HCT116 (cell line): ENCODE measurements at regions not wholly inside any gene's neighbourhood (a gene's known extent, or its start where the extent isn't known, plus 50 kb on each side); places are given as distances from the start of the nearest gene placed in this dataset.

Experiments
- ATAC-seq: fragments of 200-7000 bp; cut with Tn5 transposase; 2 replicates; pipeline ENCODE4 v1.9.1; 2020; ENCODE audit warnings: mild to moderate bottlenecking, moderate library complexity
- BruUV-seq: library from RNA; stranded (reverse); fragments of 400-500 nt; replicated peaks from 2 replicates; lab custom pipeline; 2021; lab: Mats Ljungman, UMichigan
- CTCF ChIA-PET: fragments of 300-600 bp; sonication (Branson Sonifier 250); formaldehyde crosslinking; loops from one replicate; lab custom pipeline; 2021; ENCODE audit warnings: antibody characterized with exemption; lab: Charles Lee
- POLR2A ChIA-PET: fragments of 300-600, 350-600 bp; sonication (Branson Sonifier 250); formaldehyde crosslinking; loops from one replicate; lab custom pipeline; 2021; ENCODE audit warnings: antibody characterized with exemption; lab: Charles Lee
- RAD21 ChIA-PET, 2 experiments: fragments of 300-600 bp; sonication (Branson Sonifier 250); formaldehyde crosslinking; loops; one replicate each; lab custom pipeline; 2023; ENCODE audit warnings: low total read pairs in 2 of 2; ENCODE audit not compliant: uncharacterized antibody in 2 of 2, unreplicated experiment in 2 of 2, low non-redundant PET in 1 of 2; lab: Charles Lee
- DNase-seq: peaks from one replicate; pipeline ENCODE4 v3.0.0-alpha.2; 2010; ENCODE audit warnings: low read depth, low spot score
- H2AFZ ChIP-seq: fragments of 200-600 bp; shearing (Covaris generic), sonication (generic); 2 replicates; pipeline ENCODE4 v1.6.1; 2017; ENCODE audit warnings: low read depth, mixed run types, mixed read lengths, antibody characterized with exemption, low read length; ENCODE audit not compliant: poor library complexity, severe bottlenecking
- H3K27ac ChIP-seq: 2 replicates; pipeline ENCODE4 v1.5.1; 2012; ENCODE audit warnings: low read depth, low read length
- H3K27me3 ChIP-seq: fragments of 200-600 bp; sonication (generic); 2 replicates; pipeline ENCODE4 v1.6.1; 2016; ENCODE audit warnings: mixed run types, low read length, mixed read lengths; ENCODE audit not compliant: insufficient read depth
- H3K36me3 ChIP-seq, 2 experiments: fragments of 200-500 bp in 1 of 2; fragments of 200-600 bp in 1 of 2; sonication (Bioruptor generic) in 1 of 2; sonication (generic) in 1 of 2; 2 replicates each; pipeline versions ENCODE4 v1.5.1 to v1.6.1; 2014 to 2016; ENCODE audit warnings: low read length in 2 of 2, inconsistent platforms in 1 of 2, mixed read lengths in 1 of 2, mixed run types in 1 of 2; ENCODE audit not compliant: insufficient read depth in 2 of 2, control insufficient read depth in 1 of 2
- H3K4me1 ChIP-seq, 2 experiments: fragments of 200-600 bp in 1 of 2; sonication (generic) in 1 of 2; 2 replicates each; pipeline versions ENCODE4 v1.5.1 to v1.6.1; 2012 to 2017; ENCODE audit warnings: low read length in 2 of 2, inconsistent platforms in 1 of 2, mild to moderate bottlenecking in 1 of 2, mixed read lengths in 1 of 2, mixed run types in 1 of 2, moderate library complexity in 1 of 2; ENCODE audit not compliant: insufficient read depth in 2 of 2, control insufficient read depth in 1 of 2
- H3K4me2 ChIP-seq: fragments of 200-600 bp; sonication (generic); 2 replicates; pipeline ENCODE4 v1.6.1; 2017; ENCODE audit warnings: mixed run types, low read length, mixed read lengths
- H3K4me3 ChIP-seq, 2 experiments: fragments of 200-600 bp in 1 of 2; sonication (generic) in 1 of 2; replicated peaks in 1 of 2; 2 replicates each; pipeline ENCODE4 v1.5.1; 2011 to 2016; ENCODE audit warnings: low read length in 2 of 2, control low read depth in 1 of 2, low read depth in 1 of 2, mild to moderate bottlenecking in 1 of 2, mixed read lengths in 1 of 2, mixed run types in 1 of 2
- H3K79me2 ChIP-seq: fragments of 200-600 bp; sonication (generic); 2 replicates; pipeline ENCODE4 v1.6.1; 2017; ENCODE audit warnings: mild to moderate bottlenecking, mixed run types, low read length, moderate library complexity, mixed read lengths; ENCODE audit not compliant: insufficient read depth
- H3K9ac ChIP-seq: fragments of 200-600 bp; sonication (generic); 2 replicates; pipeline ENCODE4 v1.6.1; 2016; ENCODE audit warnings: low read length, mixed read lengths
- H3K9me2 ChIP-seq: fragments of 200-600 bp; sonication (generic), shearing (Covaris generic); 2 replicates; pipeline ENCODE4 v1.6.1; 2017; ENCODE audit warnings: mixed run types, mild to moderate bottlenecking, moderate library complexity; ENCODE audit not compliant: insufficient read depth
- H3K9me3 ChIP-seq, 2 experiments: fragments of 200-500 bp in 1 of 2; fragments of 200-600 bp in 1 of 2; sonication (Bioruptor generic) in 1 of 2; sonication (generic) in 1 of 2; 2 replicates each; pipeline ENCODE4 v1.6.1; 2014 to 2017; ENCODE audit warnings: low read length in 2 of 2, mixed read lengths in 2 of 2, inconsistent platforms in 1 of 2, low read depth in 1 of 2, mild to moderate bottlenecking in 1 of 2, mixed run types in 1 of 2, moderate library complexity in 1 of 2; ENCODE audit not compliant: control insufficient read depth in 1 of 2, insufficient read depth in 1 of 2
- H4K20me1 ChIP-seq: fragments of 200-600 bp; sonication (generic), shearing (Covaris generic); 2 replicates; pipeline ENCODE4 v1.6.1; 2017; ENCODE audit warnings: mixed run types, mild to moderate bottlenecking, moderate library complexity; ENCODE audit not compliant: insufficient read depth
- EGR1 ChIP-seq: IDR thresholded peaks from 2 replicates; pipeline ENCODE4 v1.6.1; 2012; ENCODE audit warnings: low read depth
- EZH2 ChIP-seq: fragments of 200-600 bp; sonication (generic); IDR thresholded peaks from 2 replicates; pipeline ENCODE4 v1.6.1; 2017; ENCODE audit warnings: antibody characterized with exemption, mixed run types
- EZH2phosphoT487 ChIP-seq: fragments of 200-600 bp; IDR thresholded peaks from 2 replicates; pipeline ENCODE4 v1.6.1; 2018; ENCODE audit warnings: antibody characterized with exemption, borderline replicate concordance
- FOSL1 ChIP-seq: IDR thresholded peaks from 2 replicates; pipeline ENCODE4 v1.6.1; 2012; ENCODE audit warnings: low read depth
- POLR2A ChIP-seq: IDR thresholded peaks from 2 replicates; pipeline ENCODE4 v1.7.0; 2011; ENCODE audit warnings: borderline replicate concordance; ENCODE audit not compliant: insufficient read depth, insufficient read length; ENCODE audit errors: extremely low read depth
- POLR2AphosphoS5 ChIP-seq: IDR thresholded peaks from 2 replicates; pipeline ENCODE4 v1.6.1; 2011; ENCODE audit warnings: mild to moderate bottlenecking, low read depth, low read length, moderate library complexity
- RAD21 ChIP-seq: IDR thresholded peaks from 2 replicates; pipeline ENCODE4 v1.6.1; 2012; ENCODE audit warnings: low read depth, mild to moderate bottlenecking
- REST ChIP-seq: IDR thresholded peaks from 2 replicates; pipeline ENCODE4 v1.6.1; 2012; ENCODE audit warnings: low read depth
- SIN3A ChIP-seq: IDR thresholded peaks from 2 replicates; pipeline ENCODE4 v1.6.1; 2012; ENCODE audit warnings: low read depth
- SP1 ChIP-seq: IDR thresholded peaks from 2 replicates; pipeline ENCODE4 v1.6.1; 2012; ENCODE audit warnings: low read depth
- SRF ChIP-seq: IDR thresholded peaks from 2 replicates; pipeline ENCODE4 v1.6.1; 2012; ENCODE audit warnings: low read depth
- TCF7L2 ChIP-seq: IDR thresholded peaks from 2 replicates; pipeline ENCODE4 v1.7.0; 2011; ENCODE audit warnings: borderline replicate concordance, inconsistent platforms; ENCODE audit not compliant: insufficient read depth, insufficient read length; ENCODE audit errors: extremely low read depth
- YY1 ChIP-seq: IDR thresholded peaks from 2 replicates; pipeline ENCODE4 v1.6.1; 2011; ENCODE audit warnings: low read length, low read depth, moderate library complexity, mild to moderate bottlenecking; ENCODE audit not compliant: insufficient replicate concordance; ENCODE audit errors: extremely low read depth
- ZFX ChIP-seq: fragments of 450-650 bp; IDR thresholded peaks from 2 replicates; pipeline ENCODE4 v1.6.1; 2017
- ZNF274 ChIP-seq: fragments of 200-500 bp; sonication (Bioruptor generic); IDR thresholded peaks from 2 replicates; pipeline ENCODE4 v1.6.1; 2014; ENCODE audit warnings: mild to moderate bottlenecking, low read depth, low read length, inconsistent platforms
- intact Hi-C: fragments of 100-400 bp; cut with micrococcal nuclease; formaldehyde crosslinking; loops from 2 replicates; pipeline ENCODE4 v1.10.0; 2022
- TF ChIP-seq, protein P1 (sequence below): IDR thresholded peaks from 2 replicates; pipeline ENCODE4 v1.6.1; 2012

- Histone ChIP-seq H3K9me3 (no peaks in the 10 kb centered on the region; a peak in 1 of 4 replicates), H3K36me3 (no peaks in the 10 kb centered on the region), H3K9me2 (no peaks in the 10 kb centered on the region; the same call in 1 of the 2 replicates), H4K20me1 (no peaks in the 10 kb centered on the region; the same call in 1 of the 2 replicates), H2AFZ (no peak overlapping the region), H3K27ac (no peak overlapping the region), H3K27me3 (no peaks in the 10 kb centered on the region), H3K79me2 (no peaks in the 10 kb centered on the region), H3K4me1 (no peaks in the 10 kb centered on the region), H3K4me3 (no peak overlapping the region), H3K9ac (no peak overlapping the region), H3K4me2 (no peak overlapping the region)
- intact Hi-C loops: no loop called here
- no peak for DNase-seq
- ATAC-seq: no peak
- RAD21 ChIA-PET: no interaction called here
- TF ChIP-seq SIN3A (no peak), ZNF274 (no peak), ZFX (no peak), SP1 (no peak)
- POLR2A ChIA-PET: no interaction called here
- no TSS peak for BruUV-seq
- CTCF ChIA-PET: no interaction called here
Measured at GRCh38 chr1:221227460-221227859, 348.2 kb downstream of the HLX start.

DNA sequence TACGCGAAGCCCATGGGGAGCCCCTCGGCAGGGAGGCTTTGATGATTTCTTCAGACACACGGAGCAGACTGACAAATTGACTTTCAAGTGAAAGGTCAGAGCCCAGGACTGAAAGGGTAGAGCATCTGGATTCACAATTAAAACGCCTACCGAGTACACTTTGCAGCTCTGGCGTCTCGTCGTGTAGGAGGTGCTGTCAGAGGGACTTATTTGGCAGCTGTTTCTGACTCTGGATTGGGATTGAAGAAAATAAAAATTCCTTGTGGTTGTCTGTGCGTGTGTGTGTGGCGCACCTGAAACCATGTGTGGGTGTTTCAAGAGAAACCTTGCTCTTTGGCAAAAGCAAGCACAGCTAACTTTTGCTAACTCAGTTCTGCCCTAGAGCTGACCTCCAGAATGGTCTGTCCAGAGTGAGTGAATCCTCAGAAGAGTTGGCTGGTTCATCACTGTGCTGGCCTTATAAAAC, 348.7 kb downstream of the HLX start:
- DNase-seq: no peak
- Histone ChIP-seq H3K4me2 (no peak overlapping the region), H3K27me3 (no peaks in the 10 kb centered on the region), H3K27ac (no peak overlapping the region), H4K20me1 (no peaks in the 10 kb centered on the region; the same call in 1 of the 2 replicates), H3K9me2 (no peaks in the 10 kb centered on the region; the same call in 1 of the 2 replicates), H2AFZ (no peak overlapping the region), H3K4me3 (no peak overlapping the region), H3K79me2 (no peaks in the 10 kb centered on the region), H3K36me3 (no peaks in the 10 kb centered on the region), H3K9me3 (no peaks in the 10 kb centered on the region; a peak in 1 of 4 replicates), H3K4me1 (no peaks in the 10 kb centered on the region), H3K9ac (no peak overlapping the region)
- ChIA-PET CTCF (no interaction called here), POLR2A (no interaction called here), RAD21 (no interaction called here)
- no TSS peak for BruUV-seq
- ATAC-seq: no peak
- intact Hi-C loops: no loop called here
- TF ChIP-seq SRF: no peak
- TF ChIP-seq RAD21: no peak
- TF ChIP-seq REST: no peak
- TF ChIP-seq YY1: no peak
- TF ChIP-seq EZH2: no peak
- TF ChIP-seq POLR2AphosphoS5: no peak
- no peak for TF ChIP-seq ZFX
- no peak for TF ChIP-seq EGR1
- no peak for TF ChIP-seq TCF7L2
- TF ChIP-seq, protein P1, sequence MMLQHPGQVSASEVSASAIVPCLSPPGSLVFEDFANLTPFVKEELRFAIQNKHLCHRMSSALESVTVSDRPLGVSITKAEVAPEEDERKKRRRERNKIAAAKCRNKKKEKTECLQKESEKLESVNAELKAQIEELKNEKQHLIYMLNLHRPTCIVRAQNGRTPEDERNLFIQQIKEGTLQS: no peak
- no peak for TF ChIP-seq EZH2phosphoT487
- TF ChIP-seq FOSL1: no peak
- TF ChIP-seq POLR2A: no peak
